IMR-90 (cell line): ENCODE measurements at regions not wholly inside any gene's neighbourhood (a gene's known extent, or its start where the extent isn't known, plus 50 kb on each side); places are given as distances from the start of the nearest gene placed in this dataset.

Experiments used
- CHD1 ChIP-seq: IDR thresholded peaks from 2 replicates; pipeline ENCODE4 v1.6.1; 2012; ENCODE audit warnings: low read depth, low read length, improper control_type of control experiment
- ELK1 ChIP-seq: fragments of 150-350 bp; IDR thresholded peaks from 2 replicates; pipeline ENCODE4 v1.6.1; 2016; ENCODE audit warnings: low read depth, mild to moderate bottlenecking, low read length, moderate library complexity, borderline replicate concordance
- FOS ChIP-seq: fragments of 150-350 bp; IDR thresholded peaks from 2 replicates; pipeline ENCODE4 v1.6.1; 2016; ENCODE audit warnings: low read depth, low read length
- MAZ ChIP-seq: IDR thresholded peaks from 2 replicates; pipeline ENCODE4 v1.6.1; 2012; ENCODE audit warnings: low read depth, mild to moderate bottlenecking, low read length, improper control_type of control experiment, moderate library complexity, borderline replicate concordance
- MXI1 ChIP-seq: IDR thresholded peaks from 2 replicates; pipeline ENCODE4 v1.6.1; 2012; ENCODE audit warnings: low read depth, mild to moderate bottlenecking, low read length, moderate library complexity, borderline replicate concordance
- POLR2A ChIP-seq: IDR thresholded peaks from 2 replicates; pipeline ENCODE4 v1.6.1; 2012; ENCODE audit warnings: mild to moderate bottlenecking, low read depth, low read length
- RAD21 ChIP-seq: IDR thresholded peaks from 2 replicates; pipeline ENCODE4 v1.6.1; 2012; ENCODE audit warnings: low read length, improper control_type of control experiment
- RCOR1 ChIP-seq: IDR thresholded peaks from 2 replicates; pipeline ENCODE4 v1.6.1; 2012; ENCODE audit warnings: mild to moderate bottlenecking, low read length, improper control_type of control experiment; ENCODE audit not compliant: insufficient replicate concordance
- SMC3 ChIP-seq: fragments of 150-350 bp; IDR thresholded peaks from 2 replicates; pipeline ENCODE4 v1.6.1; 2016; ENCODE audit warnings: low read depth, mild to moderate bottlenecking, antibody characterized with exemption, low read length, moderate library complexity
- TF ChIP-seq, protein P1 (sequence below): conservative IDR thresholded peaks from 2 replicates; pipeline ENCODE4 v1.5.1; 2012; ENCODE audit warnings: mild to moderate bottlenecking, low read depth, low read length, improper control_type of control experiment

DNA sequence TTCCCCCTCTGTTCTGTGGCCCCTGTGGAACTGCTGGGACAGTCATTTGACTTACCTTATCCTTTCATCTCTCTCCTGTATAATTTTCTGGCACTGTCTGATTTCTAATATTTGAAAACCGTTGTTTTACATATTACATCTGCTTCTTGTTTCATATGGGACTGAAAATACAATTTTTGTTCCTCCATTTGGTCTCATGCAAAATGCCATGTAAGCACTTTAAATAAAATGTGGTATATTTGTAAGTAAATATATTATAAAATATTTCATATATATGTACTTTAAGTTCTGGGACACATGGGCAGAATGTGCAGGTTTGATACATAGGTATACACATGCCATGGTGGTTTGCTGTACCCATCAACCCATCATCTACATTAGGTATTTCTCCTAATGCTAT, 93.9 kb upstream of the PLPPR5 start:
- TF ChIP-seq, protein P1, sequence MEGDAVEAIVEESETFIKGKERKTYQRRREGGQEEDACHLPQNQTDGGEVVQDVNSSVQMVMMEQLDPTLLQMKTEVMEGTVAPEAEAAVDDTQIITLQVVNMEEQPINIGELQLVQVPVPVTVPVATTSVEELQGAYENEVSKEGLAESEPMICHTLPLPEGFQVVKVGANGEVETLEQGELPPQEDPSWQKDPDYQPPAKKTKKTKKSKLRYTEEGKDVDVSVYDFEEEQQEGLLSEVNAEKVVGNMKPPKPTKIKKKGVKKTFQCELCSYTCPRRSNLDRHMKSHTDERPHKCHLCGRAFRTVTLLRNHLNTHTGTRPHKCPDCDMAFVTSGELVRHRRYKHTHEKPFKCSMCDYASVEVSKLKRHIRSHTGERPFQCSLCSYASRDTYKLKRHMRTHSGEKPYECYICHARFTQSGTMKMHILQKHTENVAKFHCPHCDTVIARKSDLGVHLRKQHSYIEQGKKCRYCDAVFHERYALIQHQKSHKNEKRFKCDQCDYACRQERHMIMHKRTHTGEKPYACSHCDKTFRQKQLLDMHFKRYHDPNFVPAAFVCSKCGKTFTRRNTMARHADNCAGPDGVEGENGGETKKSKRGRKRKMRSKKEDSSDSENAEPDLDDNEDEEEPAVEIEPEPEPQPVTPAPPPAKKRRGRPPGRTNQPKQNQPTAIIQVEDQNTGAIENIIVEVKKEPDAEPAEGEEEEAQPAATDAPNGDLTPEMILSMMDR = no peak
- TF ChIP-seq POLR2A (no peak), ELK1 (no peak), FOS (no peak), CHD1 (no peak), RCOR1 (no peak), RAD21 (no peak), MXI1 (no peak), SMC3 (no peak), MAZ (no peak)
